NCI-H446 (cell line): ENCODE measurements at regions not wholly inside any gene's neighbourhood (a gene's known extent, or its start where the extent isn't known, plus 50 kb on each side); places are given as distances from the start of the nearest gene placed in this dataset.
"Not testable (repeated sequence)": the region's sequence is repeated elsewhere in the genome, so short reads cannot be mapped to it uniquely, and the experiment has no call there.

ENCODE experiments used
- DNase-seq, 2 experiments: peaks; one replicate each; lab custom pipeline; 2025; lab: John Stamatoyannopoulos, UW

DNA sequence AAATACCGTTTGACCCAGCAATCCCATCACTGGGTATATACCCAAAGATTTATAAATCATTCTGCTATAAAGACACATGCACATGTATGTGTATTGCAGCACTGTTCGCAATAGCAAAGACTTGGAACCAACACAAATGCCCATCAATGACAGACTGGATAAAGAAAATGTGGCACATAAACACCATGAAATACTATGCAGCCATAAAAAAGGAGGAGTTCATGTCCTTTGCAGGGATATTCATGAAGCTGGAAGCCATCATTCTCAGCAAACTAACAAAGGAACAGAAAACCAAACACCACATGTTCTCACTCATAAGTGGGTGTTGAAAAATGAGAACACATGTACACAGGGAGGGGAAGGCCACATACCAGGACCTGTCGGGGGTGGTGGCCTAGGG is 86.5 kb upstream of the FGGY start:
- not testable (repeated sequence) for DNase-seq

DNA sequence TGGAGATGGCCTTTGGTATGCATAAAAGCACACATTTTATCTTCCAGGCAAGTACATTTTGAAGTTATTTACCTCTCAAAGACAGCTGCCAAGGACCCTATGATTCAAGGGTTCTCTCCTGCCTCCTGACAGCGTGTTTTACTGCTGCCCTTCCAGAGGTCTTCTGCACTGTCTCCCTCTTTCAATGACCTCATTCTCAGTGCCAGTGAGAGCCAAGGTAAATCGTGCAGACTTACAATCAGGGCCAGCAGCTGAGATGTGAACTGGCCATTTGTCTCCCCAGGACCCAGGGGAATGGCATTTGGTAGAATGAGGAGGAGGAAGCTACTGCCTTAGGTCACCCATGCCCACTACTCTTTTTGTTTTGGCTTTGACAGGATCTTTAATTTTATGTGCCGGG is 84.2 kb upstream of the FGGY start:
- DNase-seq: no peak

DNA sequence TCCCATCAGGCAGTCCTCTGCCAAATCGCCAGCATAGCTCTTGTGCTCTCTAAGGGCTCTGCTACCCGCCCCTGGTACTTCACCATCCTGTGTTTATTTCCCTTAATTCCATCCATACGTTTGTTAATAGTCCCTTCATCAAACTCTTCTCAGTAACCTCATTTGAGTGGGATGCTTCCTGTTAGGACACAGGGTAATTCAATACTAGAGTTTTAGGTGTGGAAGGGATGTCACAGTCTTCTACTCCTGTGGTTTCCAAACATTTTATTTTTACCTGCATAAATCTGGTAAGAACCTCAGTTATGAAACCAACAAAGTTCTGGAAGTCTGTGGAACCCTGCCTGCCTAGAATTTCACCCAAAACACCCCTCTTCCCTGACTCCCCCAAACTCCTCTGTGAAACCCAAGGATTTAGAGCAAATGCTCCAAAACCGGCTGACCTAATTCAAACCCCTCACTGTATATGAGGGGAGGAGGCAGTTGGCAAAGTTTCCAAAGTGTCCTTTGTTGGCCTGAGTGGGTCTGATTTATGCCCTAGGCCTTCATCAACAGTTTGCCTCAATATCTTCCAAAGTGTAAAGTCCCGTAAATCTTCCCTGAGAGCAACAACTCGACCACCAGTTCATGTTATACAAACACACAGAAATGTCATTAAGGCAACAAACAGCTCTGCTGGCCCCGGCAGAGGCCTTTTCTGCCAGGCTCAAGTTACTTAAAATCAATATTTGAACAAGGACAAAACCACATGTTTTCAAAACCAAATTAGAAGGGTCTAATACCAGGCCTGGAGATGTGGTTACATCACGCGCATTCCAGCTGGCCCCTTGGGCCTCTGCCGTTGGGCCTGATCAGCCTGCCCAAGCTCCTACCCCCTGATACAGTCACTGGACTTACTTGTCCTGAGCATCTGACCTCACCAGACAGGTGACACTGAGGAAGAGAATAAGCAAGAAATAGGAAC is 82.4 kb upstream of the FGGY start:
- DNase-seq: peak; percentile 19 to 63

DNA sequence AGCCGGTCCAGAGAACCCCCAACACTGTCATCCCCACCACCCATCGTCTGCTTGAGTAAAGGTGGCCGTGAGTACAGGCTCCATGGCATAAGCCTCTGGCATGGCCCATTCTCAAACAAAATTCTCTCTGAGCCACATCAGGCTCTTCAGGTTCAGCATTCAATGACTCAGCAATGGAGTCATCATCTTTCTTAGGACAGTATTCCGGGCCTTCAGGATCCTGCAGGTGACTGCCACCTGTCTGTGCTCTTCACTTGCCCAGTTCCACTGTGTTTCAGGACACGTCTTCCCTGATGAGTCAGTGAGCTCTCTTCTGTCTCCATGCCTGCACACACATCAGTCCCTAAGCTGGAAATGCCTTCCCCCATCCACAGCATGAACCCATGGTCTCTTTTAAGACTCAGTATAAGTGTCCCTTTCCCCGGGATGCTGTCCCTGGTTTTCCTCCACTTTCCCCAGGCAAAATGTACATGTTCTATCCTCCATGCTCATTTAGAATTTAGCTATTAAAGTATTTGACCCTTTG is 81.1 kb upstream of the FGGY start:
- DNase-seq: no peak

DNA sequence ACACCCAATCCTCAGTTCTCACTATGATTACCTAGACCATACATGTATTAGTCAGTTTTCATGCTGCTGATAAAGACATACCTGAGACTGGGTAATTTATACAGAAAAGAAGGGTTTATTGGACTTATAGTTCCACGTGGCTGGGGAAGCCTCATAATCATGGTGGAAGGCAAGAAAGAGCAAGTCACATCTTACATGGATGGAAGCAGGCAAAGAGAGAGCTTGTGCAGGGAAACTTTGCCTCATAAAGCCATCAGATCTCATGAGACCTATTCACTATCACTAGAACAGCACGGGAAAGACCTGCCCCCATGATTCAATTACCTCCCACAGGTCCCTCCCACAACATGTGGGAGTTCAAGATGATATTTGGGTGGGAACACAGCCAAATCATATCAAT is 79.5 kb upstream of the FGGY start:
- DNase-seq: not testable (repeated sequence)

DNA sequence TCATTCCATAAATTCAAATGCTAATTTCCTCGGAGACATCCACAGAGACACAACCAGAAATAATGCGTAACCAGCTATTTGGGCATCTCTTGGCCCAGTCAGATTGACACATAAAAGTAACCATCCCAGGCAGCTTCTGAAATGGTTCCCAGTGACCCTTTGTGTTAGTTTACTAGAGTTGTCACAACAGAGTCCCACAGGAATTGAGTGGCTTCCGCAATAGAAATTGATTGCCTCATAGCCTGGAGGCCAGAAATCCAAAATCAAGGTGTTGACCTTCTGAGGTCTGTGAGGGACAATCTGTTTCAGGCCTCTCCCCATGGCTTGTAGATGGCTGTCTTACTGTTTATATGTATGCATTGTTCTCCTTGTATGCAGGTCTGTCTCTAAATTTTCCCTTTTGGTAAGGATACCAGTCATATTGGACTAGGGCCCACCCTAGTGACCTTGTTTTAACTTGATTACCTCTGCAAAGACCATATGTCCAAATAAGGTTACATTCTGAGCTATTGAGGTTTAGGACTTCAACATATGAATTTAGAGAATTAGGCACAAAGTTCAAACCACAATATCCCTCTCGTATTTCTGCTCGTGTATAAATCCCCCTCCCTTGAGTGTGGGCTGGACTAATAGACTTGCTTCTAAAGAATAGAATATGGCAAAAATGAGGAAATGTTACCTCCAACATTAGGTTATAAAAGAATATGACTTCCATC is 78.2 kb upstream of the FGGY start:
- no peak for DNase-seq

DNA sequence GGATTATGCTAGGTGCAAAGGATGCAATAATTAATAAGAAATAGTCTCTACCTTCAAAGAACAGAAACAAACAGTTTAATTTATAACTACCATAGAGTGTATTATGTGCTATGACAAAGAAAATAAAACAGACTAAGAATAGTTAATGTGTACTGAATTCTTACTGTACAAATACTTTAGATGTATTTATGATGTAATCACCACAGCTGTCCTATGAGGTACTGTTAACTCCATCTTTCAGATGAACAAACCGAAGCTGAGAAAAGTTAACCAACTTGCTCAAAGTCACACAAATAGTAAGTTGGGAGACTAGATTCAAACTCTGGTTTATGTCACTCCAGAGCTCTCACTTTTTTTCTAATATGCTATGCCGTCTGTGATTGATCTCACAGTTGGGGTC is 77.0 kb upstream of the FGGY start:
- DNase-seq: no peak

DNA sequence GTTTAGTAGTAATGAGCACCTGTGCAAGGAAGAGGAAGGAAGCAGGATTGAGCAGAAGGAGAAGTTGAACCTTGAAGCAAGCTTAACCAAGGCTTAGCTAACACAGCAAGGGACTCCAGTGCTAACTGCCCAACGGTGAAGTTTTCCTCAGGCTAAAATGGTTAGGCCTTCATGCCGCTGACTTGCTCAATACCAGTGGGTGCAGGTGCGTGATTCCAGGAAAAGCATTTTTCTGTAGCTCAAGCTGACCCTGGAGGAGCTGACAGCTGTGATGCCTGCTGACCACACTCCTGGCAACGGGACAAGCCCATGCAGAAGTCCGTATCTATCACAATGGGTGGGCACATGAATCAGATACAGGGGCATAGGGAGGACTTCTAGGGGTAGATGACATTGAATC is 76.5 kb upstream of the FGGY start:
- DNase-seq: no peak

DNA sequence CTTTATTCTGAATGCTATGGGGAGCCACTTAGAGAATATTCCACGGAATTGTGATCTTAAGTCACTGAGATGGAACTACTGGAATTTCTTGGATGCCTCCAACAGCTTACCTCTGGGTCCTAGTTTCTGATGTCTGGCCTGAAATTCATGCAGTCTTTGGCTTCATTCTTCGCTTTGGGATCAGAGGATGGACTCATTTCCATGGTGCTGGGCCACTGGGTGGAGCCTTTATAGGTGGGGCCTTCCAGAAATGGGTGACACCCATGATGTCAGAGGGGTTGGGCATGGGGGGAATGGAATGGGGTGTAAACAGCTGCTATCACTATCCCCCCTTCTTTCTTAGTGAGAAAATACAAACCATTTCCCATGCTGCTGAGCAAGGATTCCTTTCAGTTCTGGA is 73.7 kb upstream of the FGGY start:
- no peak for DNase-seq

DNA sequence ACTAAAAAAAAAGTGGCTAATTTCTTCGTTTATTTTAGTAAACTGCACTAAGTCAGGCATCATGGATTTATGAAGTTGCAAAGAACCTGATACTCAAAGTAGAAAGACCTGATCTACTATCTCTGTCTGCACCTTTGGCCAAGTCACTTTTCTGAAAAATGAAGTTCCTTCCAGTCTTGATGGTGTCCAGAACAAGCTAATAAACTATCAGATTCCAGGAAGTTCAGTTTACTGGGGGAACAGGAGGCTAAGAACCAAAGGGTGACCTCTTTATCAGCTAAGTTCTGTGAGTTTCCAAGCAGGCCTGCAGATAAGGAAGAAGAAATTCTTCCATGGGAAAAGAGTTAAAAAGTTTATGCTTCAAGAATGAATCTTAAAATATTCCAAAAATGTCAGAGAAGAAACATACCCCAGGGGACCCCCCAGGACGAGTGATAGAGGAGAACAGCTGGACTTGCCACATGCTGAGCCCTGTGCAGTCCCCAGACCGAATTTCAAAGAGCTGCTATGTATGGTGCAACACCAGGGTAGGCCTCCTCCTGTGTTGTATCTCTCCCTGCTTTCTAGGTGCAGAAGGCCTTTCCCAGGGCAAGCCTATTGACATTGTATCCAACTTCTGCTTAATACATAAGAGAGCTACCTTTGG is 72.8 kb upstream of the FGGY start:
- DNase-seq: no peak

DNA sequence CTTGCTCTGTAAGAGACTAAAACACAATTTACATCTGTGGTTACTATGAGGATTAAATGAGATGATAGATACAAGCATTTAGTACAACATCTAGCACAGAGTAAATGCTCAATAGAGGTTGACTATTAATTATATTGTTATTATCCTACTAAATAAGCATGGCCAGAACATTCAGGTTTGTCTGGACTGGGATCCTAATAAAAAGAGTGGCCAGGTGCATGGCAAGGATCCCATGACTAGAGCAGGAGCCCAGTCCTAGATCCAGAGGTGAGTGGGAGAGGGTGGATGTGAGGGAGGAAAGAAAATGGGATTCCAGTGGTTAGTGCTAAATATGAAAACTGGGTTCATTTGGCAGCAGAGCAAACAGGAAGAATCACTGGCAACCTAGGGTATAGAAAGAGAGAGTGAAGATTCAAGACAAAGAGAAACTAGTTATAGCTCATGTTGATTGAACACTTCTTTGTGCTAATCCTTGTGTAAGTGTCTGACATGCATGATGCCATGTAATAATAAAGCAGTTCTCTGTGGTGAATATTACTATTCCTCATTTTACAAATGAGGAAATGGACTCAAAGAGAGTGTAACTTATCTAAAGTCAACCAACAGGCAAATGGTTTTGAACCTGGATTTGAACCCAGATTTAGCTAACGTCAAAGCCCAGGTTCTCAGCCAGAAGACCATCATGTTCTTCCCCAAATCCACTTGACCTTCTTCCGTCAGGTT is 71.1 kb upstream of the FGGY start:
- no peak for DNase-seq

DNA sequence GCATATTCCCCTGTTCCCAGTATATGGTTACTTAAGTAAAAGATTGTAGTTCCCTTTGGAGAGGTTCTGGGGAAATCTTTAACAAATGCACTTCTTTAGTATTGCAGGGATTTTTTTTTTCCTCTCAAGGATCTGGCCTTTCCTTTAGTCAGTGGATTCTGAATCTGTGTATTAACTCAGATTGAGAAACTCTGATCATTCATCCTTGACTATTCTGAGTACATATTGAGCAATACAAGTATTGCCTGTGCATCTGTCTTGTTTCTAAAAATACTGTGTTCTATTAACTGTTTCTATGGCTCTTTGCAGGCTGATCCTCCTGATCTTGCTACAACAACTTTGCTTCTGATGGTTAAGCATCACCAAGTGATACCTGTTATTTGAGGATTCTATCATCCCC is 67.8 kb upstream of the FGGY start:
- peak; percentile 62 to 81 for DNase-seq

DNA sequence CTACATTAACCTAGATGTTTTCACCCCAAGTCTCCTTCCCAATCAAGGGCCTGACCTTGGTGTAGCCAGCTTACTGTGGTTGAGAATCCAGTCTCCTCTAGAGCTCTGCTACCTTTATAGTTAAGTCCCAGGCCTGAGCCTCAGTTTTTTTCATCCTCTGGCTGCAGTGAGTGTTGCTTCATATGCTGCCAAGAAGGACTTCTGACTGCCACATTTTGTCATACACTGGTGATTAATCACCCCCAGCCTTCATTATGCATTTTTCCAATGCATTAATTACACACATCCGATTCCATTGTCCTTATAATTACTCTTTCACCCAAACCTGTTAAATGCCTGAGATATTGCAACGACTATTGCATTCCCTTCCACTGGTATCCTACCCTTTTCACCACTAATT is 66.3 kb upstream of the FGGY start:
- DNase-seq: peak; percentile 67 to 82

DNA sequence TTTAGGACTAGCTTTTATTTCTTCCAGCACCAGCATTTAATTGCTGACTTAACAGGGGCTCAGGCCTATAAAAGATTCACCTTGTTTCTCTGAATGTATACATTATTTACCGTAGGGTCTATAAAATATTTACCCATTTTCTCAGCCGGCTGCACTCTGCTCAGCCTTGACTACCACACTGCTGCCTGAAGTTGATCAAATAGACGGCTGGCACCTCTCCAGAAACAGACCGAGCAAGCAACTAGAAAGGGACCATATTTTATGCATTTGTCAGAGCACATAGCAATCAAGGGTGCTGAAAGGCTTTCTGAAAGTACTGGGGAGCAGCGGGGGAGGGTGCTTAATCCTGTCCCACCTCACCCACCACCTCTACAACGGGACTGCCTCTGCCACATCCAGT is 64.7 kb upstream of the FGGY start:
- peak; percentile 52 to 83 for DNase-seq

DNA sequence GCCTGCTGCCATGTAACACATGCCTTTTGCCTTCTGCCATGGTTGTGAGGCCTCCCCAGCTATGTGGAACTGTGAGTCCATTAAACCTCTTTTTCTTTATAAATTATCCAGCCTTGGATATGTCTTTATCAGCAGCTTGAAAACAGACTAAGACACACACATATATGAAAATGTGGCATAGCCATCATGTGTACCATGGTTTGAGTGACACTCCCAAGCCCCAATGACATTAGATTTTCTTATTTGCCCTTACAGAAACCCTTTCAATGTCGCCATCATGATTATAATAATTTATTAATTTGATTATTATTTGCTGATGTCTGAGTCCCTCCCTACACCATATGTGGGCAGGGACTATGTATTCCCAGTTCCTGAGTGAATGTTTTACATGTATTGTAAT is 63.5 kb upstream of the FGGY start:
- DNase-seq: no peak

DNA sequence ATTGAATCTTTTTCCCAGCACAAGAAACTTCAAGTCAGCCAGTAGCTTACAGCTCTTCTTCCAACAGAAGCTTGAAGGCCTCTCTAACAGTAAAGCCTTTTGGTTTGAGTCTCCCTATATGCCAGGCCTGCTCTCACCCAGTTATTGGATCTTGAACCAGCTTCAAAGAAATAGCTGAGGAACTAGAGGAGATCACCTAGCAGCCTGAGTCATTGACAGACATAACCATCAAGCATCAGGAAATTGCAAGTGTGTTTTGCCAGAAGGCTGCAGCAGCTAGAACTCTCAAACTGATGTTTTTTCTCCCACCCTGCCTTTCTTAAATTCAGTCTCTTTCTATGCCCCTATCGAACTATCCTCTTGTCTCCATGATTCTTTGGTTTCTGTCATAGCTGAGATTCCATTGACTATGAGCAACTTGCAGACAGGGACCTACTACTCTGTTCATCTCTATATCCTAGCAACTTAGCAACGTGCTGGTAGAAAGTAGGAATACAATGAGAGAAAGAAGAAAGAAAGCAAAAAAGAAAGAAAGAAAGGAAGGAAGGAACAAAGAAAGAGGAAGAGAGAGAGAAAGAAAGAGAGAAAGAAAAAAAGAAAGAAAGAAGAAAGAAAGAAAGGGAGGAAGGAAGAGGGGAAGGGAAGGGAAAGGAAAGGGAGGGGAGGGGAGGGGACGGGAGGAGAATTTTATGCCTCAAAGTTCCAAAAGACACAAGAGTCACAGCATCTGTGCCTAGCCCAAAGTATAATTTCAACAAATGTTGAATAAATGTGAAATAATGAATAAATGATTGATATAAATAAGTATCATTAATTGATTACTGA is 60.0 kb upstream of the FGGY start:
- DNase-seq: no peak

DNA sequence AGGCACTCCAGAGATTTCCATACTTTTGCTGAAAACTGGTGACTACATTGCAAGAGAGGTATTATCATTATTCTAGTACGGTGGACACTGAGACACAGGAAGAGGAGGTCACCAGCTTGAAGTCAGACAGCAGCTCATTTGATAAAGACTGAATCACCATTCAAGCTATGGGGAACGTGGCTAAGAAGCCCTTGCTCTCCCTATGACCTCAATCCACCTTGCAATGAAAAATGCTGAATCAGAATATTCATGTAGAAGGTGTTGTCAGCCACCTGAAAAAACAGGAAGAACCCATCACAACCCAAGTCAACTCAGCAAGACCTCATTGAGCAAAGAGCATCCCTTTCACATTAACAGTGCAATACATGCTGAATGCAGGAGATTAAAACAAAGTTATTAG is 59.0 kb upstream of the FGGY start:
- no peak for DNase-seq

DNA sequence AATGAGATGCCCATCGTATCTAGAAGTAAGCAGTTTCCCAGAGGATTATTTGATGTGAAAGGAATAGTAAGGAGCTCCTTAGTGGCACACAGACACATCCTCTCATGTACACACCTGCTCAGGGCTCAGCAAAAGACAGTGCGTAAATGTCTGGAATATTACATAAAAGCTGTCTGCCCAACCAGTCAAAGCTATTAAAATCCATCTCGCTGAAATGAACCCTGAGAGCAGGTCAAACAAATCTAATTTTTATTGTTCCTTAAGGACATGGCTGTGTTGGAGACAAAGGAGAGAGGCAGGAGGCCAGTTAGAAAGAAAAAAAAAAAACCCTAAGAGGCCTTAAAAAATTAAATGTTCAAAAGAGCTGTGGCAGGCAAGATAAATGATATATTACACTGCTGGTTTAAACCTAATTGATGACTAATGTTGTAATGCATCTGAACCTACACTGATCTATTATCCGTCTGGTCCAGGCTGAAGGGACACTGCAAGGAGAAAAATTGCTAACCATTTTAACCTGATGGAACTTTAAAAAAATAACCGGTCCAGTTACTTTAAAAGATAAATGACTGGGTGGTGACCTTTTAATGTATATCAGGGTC is 58.5 kb upstream of the FGGY start:
- no peak for DNase-seq

DNA sequence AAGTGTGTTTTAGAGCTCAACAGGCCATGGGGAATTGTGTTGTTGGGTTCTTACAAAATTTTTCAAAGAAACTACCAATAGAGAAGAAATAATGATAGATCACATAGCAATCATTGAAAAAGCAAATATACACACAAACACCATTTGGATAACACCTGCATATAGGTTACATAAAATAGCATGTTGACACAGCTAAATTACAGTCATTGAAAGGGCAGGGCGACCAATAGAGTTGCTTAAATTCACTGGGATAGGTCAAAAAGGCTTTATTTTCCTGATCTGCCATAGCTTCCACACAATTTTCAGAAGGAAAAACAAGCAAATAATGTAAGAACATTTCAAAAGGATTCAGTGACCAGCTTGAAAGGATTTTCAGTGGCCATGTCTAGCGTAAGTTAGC is 57.9 kb upstream of the FGGY start:
- DNase-seq: no peak

DNA sequence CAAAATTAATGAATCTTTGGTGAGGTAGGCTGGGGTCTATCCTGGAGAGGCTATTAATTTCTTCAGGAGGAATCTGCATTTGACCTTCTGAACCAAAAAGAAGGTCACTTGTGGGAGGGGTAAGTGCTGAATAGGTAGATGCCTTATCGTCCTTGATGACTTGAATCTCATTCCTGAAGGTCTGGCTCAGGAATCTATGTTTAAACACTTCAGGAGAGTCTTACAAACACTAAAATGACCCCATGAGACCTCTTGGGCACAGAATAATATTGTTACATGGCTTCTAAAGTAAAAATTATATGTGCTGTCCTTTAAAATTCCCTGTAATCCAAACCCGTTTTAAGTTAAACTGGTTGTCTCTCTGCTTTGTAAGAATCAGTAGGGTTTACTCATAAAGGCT is 55.0 kb upstream of the FGGY start:
- DNase-seq: no peak

DNA sequence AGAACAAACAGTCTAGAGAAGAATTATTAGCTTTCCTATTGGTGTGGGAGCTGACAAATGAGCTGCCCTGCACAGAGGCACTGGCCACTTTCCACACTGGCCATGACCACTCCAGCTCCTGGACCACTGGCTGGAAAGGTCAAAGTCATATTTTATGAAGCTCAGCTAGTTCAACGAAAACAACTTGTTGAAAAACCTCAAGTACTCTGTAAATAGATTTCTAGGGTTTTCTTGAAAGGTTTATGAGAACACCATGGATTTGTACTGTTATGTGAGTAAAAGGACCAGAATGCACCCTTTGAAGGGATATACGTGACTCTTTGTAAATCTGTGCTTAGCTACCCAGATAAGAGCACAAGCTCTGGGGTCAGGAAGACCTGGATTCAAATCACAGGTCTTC is 54.5 kb upstream of the FGGY start:
- DNase-seq: no peak
